ENCODE measurements at regions not wholly inside any gene's neighbourhood (a gene's known extent, or its start where the extent isn't known, plus 50 kb on each side); places are given as distances from the start of the nearest gene placed in this dataset.

DNA sequence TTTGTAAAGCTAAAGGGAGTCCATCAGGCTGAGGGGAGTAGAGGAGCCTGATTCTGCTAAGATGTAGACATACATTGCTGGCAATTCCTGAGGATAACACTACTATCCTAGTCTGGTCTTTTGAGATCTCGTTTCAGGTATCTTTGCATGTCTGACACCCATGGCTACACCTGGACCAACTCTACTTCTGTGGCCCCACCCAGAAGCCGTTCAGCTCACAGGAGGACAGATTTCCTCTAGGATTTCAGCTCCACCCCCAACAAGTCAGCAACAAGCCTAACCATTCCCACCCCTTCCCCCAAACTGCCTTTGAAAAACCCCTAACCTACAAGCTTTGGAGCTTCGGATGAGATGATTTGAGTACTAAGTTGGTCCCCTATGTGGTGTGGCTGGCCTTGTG lies 848.2 kb downstream of the NLGN4X start:
- DNase-seq (ENCODE audit: extremely low spot score), result no peak
- no peak for TF ChIP-seq BHLHE40 (IDR thresholded peaks at IDR 0.05; ENCODE audit: borderline replicate concordance)
- no peak for TF ChIP-seq SUZ12 (IDR thresholded peaks at IDR 0.05)
- TF ChIP-seq ZNF384 (IDR thresholded peaks at IDR 0.05), result no peak
- TF ChIP-seq ARNT (IDR thresholded peaks at IDR 0.05), result no peak
- TF ChIP-seq LEF1 (IDR thresholded peaks at IDR 0.05; ENCODE audit: borderline replicate concordance), result no peak
- TF ChIP-seq FOXK2 (IDR thresholded peaks at IDR 0.05), result no peak
- TF ChIP-seq HDGF (IDR thresholded peaks at IDR 0.05; ENCODE audit: borderline replicate concordance), result no peak
- TF ChIP-seq L3MBTL2 (conservative IDR thresholded peaks at IDR 0.05), result no peak
- TF ChIP-seq TARDBP (IDR thresholded peaks at IDR 0.05), result no peak
- no peak for TF ChIP-seq FOXM1 (IDR thresholded peaks at IDR 0.05; ENCODE audit: borderline replicate concordance)
- TF ChIP-seq FOXA1 (IDR thresholded peaks at IDR 0.05), result no peak
- TF ChIP-seq ELF4 (IDR thresholded peaks at IDR 0.05), result no peak
- no peak for TF ChIP-seq PKNOX1 (IDR thresholded peaks at IDR 0.05)
- no peak for TF ChIP-seq CTBP1 (IDR thresholded peaks at IDR 0.05; ENCODE audit: borderline replicate concordance)
- ChIA-PET CTCF (no interaction called here), POLR2A (no interaction called here)

- TF ChIP-seq SUZ12 (IDR thresholded peaks at IDR 0.05), result no peak
- TF ChIP-seq ZNF384 (IDR thresholded peaks at IDR 0.05), result no peak
- no peak for TF ChIP-seq LEF1 (IDR thresholded peaks at IDR 0.05; ENCODE audit: borderline replicate concordance)
- no peak for TF ChIP-seq HDGF (IDR thresholded peaks at IDR 0.05; ENCODE audit: borderline replicate concordance)
- no peak for TF ChIP-seq ELF4 (IDR thresholded peaks at IDR 0.05)
- no peak for TF ChIP-seq TARDBP (IDR thresholded peaks at IDR 0.05)
- TF ChIP-seq BHLHE40 (IDR thresholded peaks at IDR 0.05; ENCODE audit: borderline replicate concordance), result no peak
- no peak for TF ChIP-seq L3MBTL2 (conservative IDR thresholded peaks at IDR 0.05)
- no peak for TF ChIP-seq NFRKB (IDR thresholded peaks at IDR 0.05)
- TF ChIP-seq CTBP1 (IDR thresholded peaks at IDR 0.05; ENCODE audit: borderline replicate concordance), result no peak
- TF ChIP-seq PKNOX1 (IDR thresholded peaks at IDR 0.05), result no peak
- ChIA-PET POLR2A (no interaction called here), CTCF (no interaction called here)
- no peak for DNase-seq (ENCODE audit: extremely low spot score)
Measured at GRCh38 chrX:5341902-5342301, 886.8 kb downstream of the NLGN4X start.

DNA sequence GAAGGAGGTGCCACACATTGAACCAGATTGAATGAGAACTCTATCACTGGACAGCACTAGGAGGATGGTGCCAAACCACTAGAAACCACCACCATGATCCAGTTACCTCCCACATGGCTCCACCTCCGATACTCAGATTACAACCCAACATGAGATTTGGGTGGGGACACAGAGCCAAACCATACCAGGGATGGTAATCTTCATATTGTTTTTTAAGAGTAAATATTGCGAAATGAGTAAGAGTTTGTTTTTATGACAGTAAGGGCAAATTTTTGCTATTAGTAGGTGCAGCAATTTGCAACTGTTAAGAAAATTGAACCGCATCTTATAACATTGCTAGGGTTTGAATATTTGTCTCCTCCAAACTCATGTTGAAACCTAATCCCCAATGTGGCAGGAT lies 891.5 kb downstream of the NLGN4X start:
- ChIA-PET CTCF (no interaction called here), POLR2A (no interaction called here)
- TF ChIP-seq PKNOX1 (IDR thresholded peaks at IDR 0.05), result no peak
- TF ChIP-seq L3MBTL2 (conservative IDR thresholded peaks at IDR 0.05), result no peak
- TF ChIP-seq FOXA1 (IDR thresholded peaks at IDR 0.05), result no peak
- no peak for TF ChIP-seq ZNF384 (IDR thresholded peaks at IDR 0.05)
- no peak for TF ChIP-seq FOXK2 (IDR thresholded peaks at IDR 0.05)
- no peak for TF ChIP-seq ELF4 (IDR thresholded peaks at IDR 0.05)
- no peak for TF ChIP-seq SP1 (IDR thresholded peaks at IDR 0.05)
- no peak for TF ChIP-seq ARNT (IDR thresholded peaks at IDR 0.05)
- TF ChIP-seq CTBP1 (IDR thresholded peaks at IDR 0.05; ENCODE audit: borderline replicate concordance), result no peak
- no peak for TF ChIP-seq BHLHE40 (IDR thresholded peaks at IDR 0.05; ENCODE audit: borderline replicate concordance)
- TF ChIP-seq HDGF (IDR thresholded peaks at IDR 0.05; ENCODE audit: borderline replicate concordance), result no peak
- no peak for TF ChIP-seq SUZ12 (IDR thresholded peaks at IDR 0.05)
- TF ChIP-seq TARDBP (IDR thresholded peaks at IDR 0.05), result no peak
- TF ChIP-seq LEF1 (IDR thresholded peaks at IDR 0.05; ENCODE audit: borderline replicate concordance), result no peak
- DNase-seq (ENCODE audit: extremely low spot score), result no peak

GRCh38 chrX:5324546-5324945 lies 904.1 kb downstream of the NLGN4X start:
- POLR2A ChIA-PET, result no interaction called here
- DNase-seq (ENCODE audit: extremely low spot score), result no peak
- TF ChIP-seq FOXM1 (IDR thresholded peaks at IDR 0.05; ENCODE audit: borderline replicate concordance) (no peak), LEF1 (IDR thresholded peaks at IDR 0.05; ENCODE audit: borderline replicate concordance) (no peak), FOXK2 (IDR thresholded peaks at IDR 0.05) (no peak), ELF4 (IDR thresholded peaks at IDR 0.05) (no peak), SP1 (IDR thresholded peaks at IDR 0.05) (no peak), HDGF (IDR thresholded peaks at IDR 0.05; ENCODE audit: borderline replicate concordance) (no peak), BHLHE40 (IDR thresholded peaks at IDR 0.05; ENCODE audit: borderline replicate concordance) (no peak), TARDBP (IDR thresholded peaks at IDR 0.05) (no peak), ZNF384 (IDR thresholded peaks at IDR 0.05) (no peak), ARNT (IDR thresholded peaks at IDR 0.05) (no peak), CTBP1 (IDR thresholded peaks at IDR 0.05; ENCODE audit: borderline replicate concordance) (no peak), FOXA1 (IDR thresholded peaks at IDR 0.05) (no peak), SUZ12 (IDR thresholded peaks at IDR 0.05) (no peak), PKNOX1 (IDR thresholded peaks at IDR 0.05) (no peak), L3MBTL2 (conservative IDR thresholded peaks at IDR 0.05) (no peak), NFRKB (IDR thresholded peaks at IDR 0.05) (no peak)
- CTCF ChIA-PET, result no interaction called here

DNA sequence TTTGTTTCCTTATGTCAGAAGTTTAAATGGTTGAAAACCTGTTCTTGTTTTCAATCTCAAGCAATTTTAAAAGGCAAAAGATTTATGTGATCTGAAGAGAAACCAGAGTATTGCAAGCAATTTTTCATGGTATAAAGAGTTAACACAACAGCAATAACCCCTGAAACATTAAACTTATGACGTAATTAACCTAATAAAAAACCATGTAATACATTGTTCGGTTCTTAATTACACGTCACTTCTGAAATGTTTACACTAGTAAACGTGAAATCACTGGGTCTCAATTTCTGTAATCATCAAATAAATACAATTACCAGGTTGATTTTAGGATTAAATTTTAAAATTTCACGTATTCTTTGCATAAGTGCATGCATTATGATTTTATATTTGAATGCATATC lies 914.5 kb downstream of the NLGN4X start:
- ChIA-PET POLR2A (no interaction called here), CTCF (no interaction called here)
- no peak for DNase-seq (ENCODE audit: extremely low spot score)
- TF ChIP-seq SP1 (IDR thresholded peaks at IDR 0.05) (no peak), ARNT (IDR thresholded peaks at IDR 0.05) (no peak), ZNF384 (IDR thresholded peaks at IDR 0.05) (no peak), PKNOX1 (IDR thresholded peaks at IDR 0.05) (no peak), CTBP1 (IDR thresholded peaks at IDR 0.05; ENCODE audit: borderline replicate concordance) (no peak), FOXM1 (IDR thresholded peaks at IDR 0.05; ENCODE audit: borderline replicate concordance) (no peak), HDGF (IDR thresholded peaks at IDR 0.05; ENCODE audit: borderline replicate concordance) (no peak), TARDBP (IDR thresholded peaks at IDR 0.05) (no peak), FOXK2 (IDR thresholded peaks at IDR 0.05) (no peak), L3MBTL2 (conservative IDR thresholded peaks at IDR 0.05) (no peak), NFRKB (IDR thresholded peaks at IDR 0.05) (no peak), LEF1 (IDR thresholded peaks at IDR 0.05; ENCODE audit: borderline replicate concordance) (no peak), ELF4 (IDR thresholded peaks at IDR 0.05) (no peak), SUZ12 (IDR thresholded peaks at IDR 0.05) (no peak), BHLHE40 (IDR thresholded peaks at IDR 0.05; ENCODE audit: borderline replicate concordance) (no peak)
